Endothelial cell of umbilical vein (primary cell): ENCODE measurements at regions not wholly inside any gene's neighbourhood (a gene's known extent, or its start where the extent isn't known, plus 50 kb on each side); places are given as distances from the start of the nearest gene placed in this dataset.

ENCODE experiments used
- BruUV-seq: library from RNA; stranded (reverse); fragments of 400-500 nt; replicated peaks from 2 replicates; lab custom pipeline; 2021; lab: Mats Ljungman, UMichigan
- CTCF ChIA-PET: fragments of 300-600, 350-600 bp; sonication (Branson Sonifier 250); formaldehyde crosslinking; loops from one replicate; lab custom pipeline; 2021; ENCODE audit warnings: antibody characterized with exemption, inconsistent platforms; lab: Charles Lee
- POLR2A ChIA-PET: fragments of 300-600, 350-600 bp; sonication (Branson Sonifier 250); formaldehyde crosslinking; loops from one replicate; lab custom pipeline; 2021; ENCODE audit warnings: antibody characterized with exemption, inconsistent platforms; lab: Charles Lee
- DNase-seq: peaks from one replicate; pipeline ENCODE4 v3.0.0-alpha.2; 2011; ENCODE audit warnings: low read depth, low spot score
- FAIRE-seq: peaks from 2 replicates; lab custom pipeline; 2011; peaks lifted over from hg19 to GRCh38; lab: Jason Lieb, UNC
- H2AFZ ChIP-seq: 2 replicates; pipeline ENCODE4 v1.6.0; 2012; ENCODE audit warnings: low read depth, low read length, control low read depth, inconsistent platforms
- H3K27ac ChIP-seq: 2 replicates; pipeline ENCODE4 v1.5.1; 2011; ENCODE audit warnings: low read depth, mild to moderate bottlenecking, control low read depth, low read length, moderate library complexity; ENCODE audit not compliant: insufficient read depth
- H3K27me3 ChIP-seq, 2 experiments: 2 replicates each; pipeline versions ENCODE4 v1.6.0 to v1.6.1; 2011; ENCODE audit warnings: low read length in 2 of 2, mixed read lengths in 1 of 2; ENCODE audit not compliant: control insufficient read depth in 2 of 2, insufficient read depth in 2 of 2
- H3K36me3 ChIP-seq, 2 experiments: 2 replicates in 1 of 2; 3 replicates in 1 of 2; pipeline ENCODE4 v1.5.1; 2011; ENCODE audit warnings: low read length in 2 of 2, mild to moderate bottlenecking in 1 of 2, moderate library complexity in 1 of 2; ENCODE audit not compliant: control insufficient read depth in 2 of 2, insufficient read depth in 2 of 2; ENCODE audit errors: extremely low read depth in 1 of 2
- H3K4me1 ChIP-seq: 3 replicates; pipeline ENCODE4 v1.5.1; 2011; ENCODE audit warnings: mild to moderate bottlenecking, low read length; ENCODE audit not compliant: control insufficient read depth, insufficient read depth; ENCODE audit errors: extremely low read depth
- H3K4me2 ChIP-seq: 2 replicates; pipeline ENCODE4 v1.6.1; 2011; ENCODE audit warnings: low read length, control low read depth, mixed read lengths; ENCODE audit not compliant: insufficient read depth
- H3K4me3 ChIP-seq, 3 experiments: fragments of 200-600 bp in 1 of 3; sonication (generic), shearing (Covaris generic) in 1 of 3; replicated peaks in 1 of 3; 2 replicates each; pipeline ENCODE4 v1.5.1; 2011 to 2016; ENCODE audit warnings: control low read depth in 3 of 3, low read length in 3 of 3, mild to moderate bottlenecking in 2 of 3, inconsistent platforms in 1 of 3, low read depth in 1 of 3, moderate library complexity in 1 of 3; ENCODE audit not compliant: insufficient read depth in 1 of 3
- H3K79me2 ChIP-seq: 2 replicates; pipeline ENCODE4 v1.6.0; 2012; ENCODE audit warnings: low read length, inconsistent platforms; ENCODE audit not compliant: control insufficient read depth, insufficient read depth
- H3K9ac ChIP-seq: replicated peaks from 2 replicates; pipeline ENCODE3; 2011; ENCODE audit warnings: low read length, control low read depth; ENCODE audit not compliant: insufficient read depth; ENCODE audit errors: extremely low read depth
- H3K9me1 ChIP-seq: replicated peaks from 3 replicates; pipeline ENCODE4 v1.6.0; 2011; ENCODE audit warnings: mild to moderate bottlenecking, low read length; ENCODE audit not compliant: control insufficient read depth, insufficient read depth; ENCODE audit errors: extremely low read depth
- H3K9me3 ChIP-seq: replicated peaks from 2 replicates; pipeline ENCODE4 v1.5.1; 2012; ENCODE audit warnings: low read length, inconsistent platforms; ENCODE audit not compliant: control insufficient read depth, insufficient read depth
- H4K20me1 ChIP-seq: replicated peaks from 2 replicates; pipeline ENCODE3; 2011; ENCODE audit warnings: mild to moderate bottlenecking, low read length; ENCODE audit not compliant: control insufficient read depth, insufficient read depth; ENCODE audit errors: extremely low read depth
- EZH2 ChIP-seq: IDR thresholded peaks from 2 replicates; pipeline ENCODE4 v1.6.1; 2012; ENCODE audit warnings: borderline replicate concordance, low read depth, mild to moderate bottlenecking, moderate library complexity, low read length, inconsistent platforms; ENCODE audit not compliant: severe bottlenecking
- FOS ChIP-seq: IDR thresholded peaks from 2 replicates; pipeline ENCODE4 v1.6.1; 2011; ENCODE audit warnings: mild to moderate bottlenecking, low read length, moderate library complexity, borderline replicate concordance; ENCODE audit not compliant: insufficient read depth
- GATA2 ChIP-seq: IDR thresholded peaks from 2 replicates; pipeline ENCODE4 v1.7.0; 2011; ENCODE audit warnings: low read depth, mild to moderate bottlenecking, moderate library complexity, mixed read lengths, low read length; ENCODE audit not compliant: insufficient read length, insufficient read depth
- JUN ChIP-seq: IDR thresholded peaks from 2 replicates; pipeline ENCODE4 v1.6.1; 2011; ENCODE audit warnings: borderline replicate concordance, low read depth; ENCODE audit not compliant: insufficient read length, insufficient read depth
- MYC ChIP-seq: IDR thresholded peaks from one replicate; pipeline ENCODE4 v1.6.1; 2011; ENCODE audit warnings: mild to moderate bottlenecking, low read depth, low read length
- POLR2A ChIP-seq: IDR thresholded peaks from 2 replicates; pipeline ENCODE4 v1.6.1; 2012; ENCODE audit warnings: low read depth, mild to moderate bottlenecking, control low read depth, low read length
- POLR2AphosphoS5 ChIP-seq: IDR thresholded peaks from 2 replicates; pipeline ENCODE4 v1.6.1; 2012; ENCODE audit warnings: low read depth, mild to moderate bottlenecking, control low read depth, low read length, moderate library complexity; ENCODE audit not compliant: insufficient read depth
- dilution Hi-C: fragments of 300-500 bp; cut with MboI; formaldehyde crosslinking; loops from one replicate; pipeline ENCODE4 v1.15.0; 2019; ENCODE audit warnings: low sequenced_read_pairs; ENCODE audit not compliant: extremely low pct_ligation_motif_present
- intact Hi-C: fragments of 100-400 bp; cut with micrococcal nuclease; formaldehyde crosslinking; loops from one replicate; pipeline ENCODE4 v1.10.0; 2022
- TF ChIP-seq, protein P1 (sequence below), 2 donors: IDR thresholded peaks; 1 replicate in 1 of 2; 2 replicates in 1 of 2; pipeline ENCODE4 v1.5.1; 2011; ENCODE audit warnings: low read length in 2 of 2, mild to moderate bottlenecking in 2 of 2, moderate library complexity in 2 of 2, control low read depth in 1 of 2, inconsistent platforms in 1 of 2, low read depth in 1 of 2; ENCODE audit not compliant: insufficient read depth in 1 of 2; ENCODE audit errors: extremely low read depth in 1 of 2
- TF ChIP-seq, protein P2 (sequence below): IDR thresholded peaks from 2 replicates; pipeline ENCODE4 v1.6.1; 2011; ENCODE audit not compliant: insufficient read depth, insufficient read length

DNA sequence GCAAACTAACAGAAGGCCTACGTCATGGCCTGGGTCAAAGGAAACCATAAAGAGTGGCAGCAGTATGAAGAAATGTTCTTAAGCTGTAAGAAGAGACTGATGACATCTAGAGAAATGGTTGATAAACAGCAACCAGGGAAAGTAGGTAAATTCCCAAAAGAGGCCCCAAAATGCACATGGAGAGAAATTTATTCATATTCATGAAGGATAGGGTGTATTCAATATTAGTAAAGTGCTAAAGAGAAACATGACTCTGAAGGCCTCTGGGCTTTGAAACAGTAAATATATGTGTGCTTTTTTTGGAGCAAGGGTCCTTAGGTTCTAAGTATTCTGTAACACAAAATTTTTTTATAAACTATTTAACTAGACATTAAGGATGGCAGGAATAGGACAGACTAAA, 149.7 kb upstream of the GRIA1 start:
- dilution Hi-C loops, result no loop called here
- no peaks in the 10 kb centered on the region for H3K27me3 ChIP-seq
- POLR2A ChIA-PET, result no interaction called here

DNA sequence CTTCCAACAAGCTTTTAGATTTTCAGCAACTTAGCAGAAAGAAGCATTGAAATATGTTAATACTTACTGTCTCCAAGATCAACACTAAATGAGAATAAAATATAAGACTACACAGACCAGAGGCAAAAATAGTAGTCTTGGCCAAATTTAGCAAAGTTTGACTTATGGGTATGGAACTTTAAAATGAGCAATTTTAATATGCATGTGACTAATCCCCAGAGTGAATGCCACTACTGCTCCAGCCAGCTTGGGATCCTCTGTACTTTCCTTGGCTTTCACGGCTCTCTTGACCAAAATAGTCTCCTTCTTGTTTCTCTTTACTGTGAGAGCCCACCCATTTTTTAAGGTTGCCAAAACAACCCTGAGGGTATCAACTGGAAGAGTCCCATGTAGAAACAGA, 148.0 kb upstream of the GRIA1 start:
- Histone ChIP-seq H3K9me1 (no peaks in the 10 kb centered on the region), H3K9me3 (no peaks in the 10 kb centered on the region), H3K4me2 (no peak overlapping the region), H3K27me3 (no peaks in the 10 kb centered on the region), H3K79me2 (no peaks in the 10 kb centered on the region), H4K20me1 (no peaks in the 10 kb centered on the region), H3K4me1 (no peaks in the 10 kb centered on the region), H3K9ac (no peak overlapping the region), H3K4me3 (no peak overlapping the region), H2AFZ (no peak overlapping the region), H3K27ac (no peak overlapping the region), H3K36me3 (no peaks in the 10 kb centered on the region)
- TF ChIP-seq POLR2AphosphoS5, result no peak
- no peak for TF ChIP-seq GATA2
- TF ChIP-seq, protein P1, sequence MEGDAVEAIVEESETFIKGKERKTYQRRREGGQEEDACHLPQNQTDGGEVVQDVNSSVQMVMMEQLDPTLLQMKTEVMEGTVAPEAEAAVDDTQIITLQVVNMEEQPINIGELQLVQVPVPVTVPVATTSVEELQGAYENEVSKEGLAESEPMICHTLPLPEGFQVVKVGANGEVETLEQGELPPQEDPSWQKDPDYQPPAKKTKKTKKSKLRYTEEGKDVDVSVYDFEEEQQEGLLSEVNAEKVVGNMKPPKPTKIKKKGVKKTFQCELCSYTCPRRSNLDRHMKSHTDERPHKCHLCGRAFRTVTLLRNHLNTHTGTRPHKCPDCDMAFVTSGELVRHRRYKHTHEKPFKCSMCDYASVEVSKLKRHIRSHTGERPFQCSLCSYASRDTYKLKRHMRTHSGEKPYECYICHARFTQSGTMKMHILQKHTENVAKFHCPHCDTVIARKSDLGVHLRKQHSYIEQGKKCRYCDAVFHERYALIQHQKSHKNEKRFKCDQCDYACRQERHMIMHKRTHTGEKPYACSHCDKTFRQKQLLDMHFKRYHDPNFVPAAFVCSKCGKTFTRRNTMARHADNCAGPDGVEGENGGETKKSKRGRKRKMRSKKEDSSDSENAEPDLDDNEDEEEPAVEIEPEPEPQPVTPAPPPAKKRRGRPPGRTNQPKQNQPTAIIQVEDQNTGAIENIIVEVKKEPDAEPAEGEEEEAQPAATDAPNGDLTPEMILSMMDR (IDR thresholded peaks at IDR 0.05; ENCODE audit: extremely low read depth in 1 of 2, insufficient read depth in 1 of 2, low read depth in 1 of 2, low read length in 2 of 2), result no peak
- no peak for TF ChIP-seq EZH2
- TF ChIP-seq, protein P2, sequence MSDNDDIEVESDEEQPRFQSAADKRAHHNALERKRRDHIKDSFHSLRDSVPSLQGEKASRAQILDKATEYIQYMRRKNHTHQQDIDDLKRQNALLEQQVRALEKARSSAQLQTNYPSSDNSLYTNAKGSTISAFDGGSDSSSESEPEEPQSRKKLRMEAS, result no peak
- no peak for TF ChIP-seq POLR2A
- no peak for TF ChIP-seq JUN
- TF ChIP-seq FOS, result no peak
- no peak for TF ChIP-seq MYC
- ChIA-PET CTCF (no interaction called here), POLR2A (no interaction called here)
- BruUV-seq, result no TSS peak
- intact Hi-C loops, result no loop called here
- no peak for DNase-seq
- dilution Hi-C loops, result no loop called here
- FAIRE-seq, result no peak

More for the DNA sequence above, 149.7 kb upstream of the GRIA1 start:
- intact Hi-C loops, result no loop called here
- no peaks in the 10 kb centered on the region for H3K79me2 ChIP-seq
- no peaks in the 10 kb centered on the region for H4K20me1 ChIP-seq
- H3K9me3 ChIP-seq, result no peaks in the 10 kb centered on the region
- no peaks in the 10 kb centered on the region for H3K4me1 ChIP-seq
- no peak overlapping the region for H2AFZ ChIP-seq
- H3K36me3 ChIP-seq, result no peaks in the 10 kb centered on the region
- TF ChIP-seq POLR2A (no peak), FOS (no peak)
- TF ChIP-seq, protein P2, result no peak
- BruUV-seq, result no TSS peak
- no peak overlapping the region for H3K4me3 ChIP-seq
- H3K27ac ChIP-seq, result no peak overlapping the region
- H3K9me1 ChIP-seq, result no peaks in the 10 kb centered on the region
- FAIRE-seq (no peak), DNase-seq (no peak)
- no peak overlapping the region for H3K4me2 ChIP-seq
- no peak overlapping the region for H3K9ac ChIP-seq
- CTCF ChIA-PET, result no interaction called here
